GM21360 (cell line): ENCODE measurements at regions not wholly inside any gene's neighbourhood (a gene's known extent, or its start where the extent isn't known, plus 50 kb on each side); places are given as distances from the start of the nearest gene placed in this dataset.
"Not testable (repeated sequence)": the region's sequence is repeated elsewhere in the genome, so short reads cannot be mapped to it uniquely, and the experiment has no call there.

ENCODE experiments used
- ATAC-seq: cut with Tn5 transposase; IDR thresholded peaks from one replicate; pipeline ENCODE4 v1.9.1; 2021; ENCODE audit warnings: mild to moderate bottlenecking, moderate library complexity; ENCODE audit not compliant: unreplicated experiment

DNA sequence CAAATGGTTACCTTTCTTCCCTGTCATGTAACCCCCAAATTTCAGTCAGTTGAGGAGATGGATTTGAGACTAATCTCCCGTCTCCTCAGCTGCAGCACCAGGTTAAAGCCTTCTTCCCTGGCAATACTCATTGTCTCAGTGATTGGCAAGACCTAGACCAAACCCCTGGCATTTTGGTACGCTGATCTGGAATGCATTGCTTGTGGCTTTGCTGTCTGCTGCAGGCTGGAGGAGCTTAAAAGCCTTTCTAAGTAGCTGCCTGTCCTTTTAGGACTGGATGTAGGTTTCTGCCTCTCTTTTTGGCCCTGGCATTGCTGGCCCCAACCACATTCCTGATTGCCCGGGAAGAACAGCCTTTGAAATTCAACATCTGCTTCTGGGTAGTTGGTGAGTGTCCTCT, 729.6 kb upstream of the GJE1 start:
- ATAC-seq: no peak

DNA sequence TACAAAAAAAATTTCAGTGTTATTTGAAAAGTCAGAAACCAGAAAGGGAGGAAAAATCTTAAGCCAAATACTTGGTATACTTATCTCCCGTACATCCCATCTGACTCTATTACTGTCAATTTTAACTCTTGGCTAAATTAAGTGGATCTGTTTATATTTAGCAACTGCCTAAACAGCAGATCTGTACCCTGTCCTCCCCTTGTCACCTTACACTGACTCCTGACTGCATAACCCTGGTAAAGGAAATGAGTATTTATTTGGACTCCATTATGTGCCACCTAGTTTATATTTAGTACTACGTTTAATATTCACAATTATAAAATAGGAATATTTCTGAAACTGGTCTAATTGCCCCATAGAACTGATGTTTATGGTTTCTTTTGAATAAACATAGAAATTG, 730.2 kb upstream of the GJE1 start:
- ATAC-seq: no peak

DNA sequence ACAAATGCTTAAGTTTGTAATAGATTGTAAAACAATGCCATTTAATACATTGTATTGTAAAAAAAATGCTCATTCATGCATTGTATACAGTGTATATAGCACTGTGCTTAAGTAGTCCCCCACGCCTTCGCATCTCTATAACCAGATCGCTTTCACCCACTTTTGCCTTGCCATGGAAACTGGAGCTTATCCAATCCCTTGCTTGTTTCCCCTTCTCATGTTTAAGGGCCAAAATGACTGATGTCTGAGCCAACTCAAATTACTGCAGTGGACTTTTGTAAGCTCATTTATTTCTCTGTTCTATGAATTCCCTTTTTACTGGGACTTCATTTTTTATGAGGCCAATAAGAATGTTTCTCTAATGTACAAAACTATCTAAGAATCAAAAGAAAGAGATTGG, 730.9 kb upstream of the GJE1 start:
- ATAC-seq: no peak

DNA sequence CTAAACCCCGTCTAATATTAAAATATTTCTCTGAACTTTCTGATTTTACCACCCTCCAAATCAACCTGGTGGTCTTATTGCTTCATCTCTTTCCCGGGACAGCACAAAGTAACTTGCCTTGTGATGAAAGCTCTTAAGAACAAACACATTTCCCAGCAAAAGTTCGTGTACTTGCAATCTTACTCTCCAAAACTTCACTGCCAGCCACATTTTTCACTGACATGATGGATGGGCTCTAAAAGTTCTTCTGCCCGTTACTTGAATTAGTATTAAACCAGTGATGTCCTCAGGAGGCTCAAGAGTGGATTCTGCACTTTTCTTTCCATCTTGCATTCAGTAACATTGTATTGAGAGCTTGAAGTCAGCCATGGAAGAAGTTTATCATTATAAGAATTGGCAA, 731.6 kb upstream of the GJE1 start:
- ATAC-seq: no peak

DNA sequence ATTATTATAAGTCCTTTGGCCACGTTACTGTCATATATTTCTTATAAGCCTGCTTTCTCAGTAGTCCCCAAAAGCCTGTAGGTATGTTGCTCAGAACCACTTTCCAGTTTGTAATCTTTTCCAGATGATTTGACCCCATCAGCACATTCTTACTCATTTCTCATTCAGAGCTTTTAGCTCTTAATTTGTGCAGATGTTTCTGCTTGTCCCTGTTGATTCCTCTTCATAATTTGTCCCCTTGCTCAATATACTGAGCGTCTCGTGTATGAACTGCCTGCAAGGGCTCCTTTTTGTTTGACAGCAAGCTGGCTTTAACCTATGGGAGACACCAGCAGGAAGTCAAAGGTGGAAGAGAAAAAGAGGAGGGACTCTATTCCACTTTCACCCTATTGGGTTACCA, 733.8 kb upstream of the GJE1 start:
- ATAC-seq: no peak

DNA sequence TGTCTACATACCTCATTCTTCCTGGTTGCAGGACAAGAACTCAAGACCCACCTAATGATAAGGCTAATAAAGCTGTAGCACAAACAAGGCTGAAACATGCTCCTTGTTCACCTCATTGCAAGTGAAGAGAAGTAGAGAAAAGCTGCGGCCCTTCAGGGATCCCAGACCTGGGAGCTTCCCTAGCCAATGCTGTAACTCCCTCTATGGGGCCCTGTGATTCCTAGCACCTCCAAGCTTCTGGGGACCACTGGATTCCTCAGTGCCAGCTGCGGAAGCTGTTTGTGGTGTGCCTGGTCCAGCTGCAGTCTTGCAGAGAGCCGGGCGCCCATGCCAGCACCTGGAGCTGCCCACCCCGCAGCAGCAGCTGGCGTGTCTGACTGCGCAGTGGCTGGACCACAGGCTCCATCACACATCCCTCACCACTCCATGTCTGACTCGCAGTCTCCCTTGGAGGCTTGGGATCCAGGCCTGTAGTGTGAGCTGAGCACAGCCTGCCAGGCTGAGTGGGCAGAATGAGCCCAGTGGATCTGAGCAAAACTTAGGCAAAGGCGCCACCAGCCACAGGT, 737.2 kb upstream of the GJE1 start:
- no peak for ATAC-seq

DNA sequence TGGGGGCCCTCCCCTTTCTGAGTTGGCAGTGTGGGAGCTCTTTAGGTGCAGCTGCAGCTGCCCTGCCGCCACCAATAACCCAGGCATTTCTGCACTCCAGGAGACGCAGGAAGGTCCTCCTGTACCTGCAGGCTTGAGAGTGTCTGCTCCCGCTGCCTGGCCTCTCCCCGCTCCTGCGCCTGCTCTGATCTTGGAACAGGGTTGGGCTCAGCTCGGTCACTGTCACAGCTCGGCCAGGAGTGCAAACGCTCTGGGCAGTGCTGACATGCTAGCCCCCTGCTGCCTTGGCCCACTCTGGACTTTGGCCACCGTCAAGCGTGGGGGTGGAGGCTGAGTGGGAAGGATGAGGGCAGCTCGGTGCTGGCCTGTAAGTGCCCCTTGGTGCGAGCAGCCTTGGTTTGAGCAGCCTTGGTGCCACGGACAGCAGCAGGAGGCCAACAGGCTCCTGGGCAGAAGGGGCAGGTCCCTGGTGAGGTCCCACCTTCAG, 738.1 kb upstream of the GJE1 start:
- no peak for ATAC-seq

DNA sequence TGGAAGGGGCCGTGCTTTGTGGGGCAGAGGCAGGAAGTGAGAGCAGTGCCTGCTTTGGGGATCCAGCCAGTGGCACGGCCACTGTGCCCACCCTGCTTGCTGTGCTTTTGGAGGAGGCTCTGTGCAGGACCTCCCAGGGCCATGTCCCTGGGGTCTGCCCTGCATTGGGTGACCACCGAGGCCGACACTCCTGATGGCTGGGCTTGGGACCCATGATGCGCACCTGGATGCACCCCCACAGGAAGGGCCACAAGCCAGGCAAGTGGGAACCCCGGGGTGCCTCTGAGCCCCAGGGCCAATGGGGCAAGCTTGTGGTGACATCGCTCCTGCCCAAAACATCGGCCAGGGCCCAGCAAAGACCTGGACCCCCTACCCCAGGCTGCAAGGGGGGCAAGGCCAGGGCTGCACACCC, 738.6 kb upstream of the GJE1 start:
- no peak for ATAC-seq

DNA sequence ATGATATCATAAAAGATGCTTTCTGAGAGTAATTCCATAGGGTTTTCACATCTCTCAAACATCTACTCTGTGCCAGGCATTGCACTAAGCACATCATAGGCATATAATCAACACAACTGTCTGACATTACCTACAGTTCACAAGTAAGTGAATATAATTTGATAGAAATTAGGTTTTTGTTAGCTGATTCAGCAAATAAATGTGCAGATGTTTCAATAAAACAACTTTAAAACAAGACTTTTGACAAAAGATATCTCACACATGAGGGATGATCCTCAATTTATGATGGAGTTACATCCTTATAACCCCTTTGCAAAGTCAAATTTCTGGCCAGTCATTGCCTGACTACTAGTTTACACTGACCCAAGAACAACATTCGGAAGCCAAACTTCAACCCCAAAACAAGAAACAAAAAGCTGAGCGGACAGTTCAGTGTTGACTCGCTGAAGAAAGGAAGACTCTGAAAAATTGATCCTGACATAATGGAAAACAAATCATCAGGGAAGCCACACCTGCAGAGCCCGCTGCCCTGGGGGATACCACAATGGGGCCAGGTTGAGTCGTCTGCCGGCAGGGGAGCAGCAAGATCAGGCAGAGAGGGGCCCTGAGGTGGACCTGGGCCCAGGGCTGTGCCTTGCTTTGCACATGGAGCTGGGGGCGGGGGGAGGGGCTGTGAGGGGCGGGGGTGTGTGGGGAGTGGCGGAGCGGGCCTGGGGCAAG, 739.2 kb upstream of the GJE1 start:
- no peak for ATAC-seq

DNA sequence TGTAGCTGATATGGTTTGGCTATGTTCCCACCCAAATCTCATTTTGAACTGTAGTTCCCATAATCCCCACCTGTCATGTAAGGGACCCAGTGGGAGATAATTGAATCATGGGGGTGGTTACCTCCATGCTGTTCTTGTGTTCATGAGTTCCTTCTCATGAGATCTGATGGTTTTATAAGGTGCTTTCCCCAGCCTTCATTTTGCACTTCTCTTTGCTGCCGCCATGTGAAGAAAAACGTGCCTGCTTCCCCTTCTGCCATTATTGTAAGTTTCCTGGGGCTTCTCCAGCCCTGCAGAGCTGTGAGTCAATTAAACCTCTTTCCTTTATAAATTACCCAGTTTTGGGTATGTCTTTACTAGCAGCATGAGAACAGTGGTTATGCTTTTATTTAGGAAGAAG, 741.6 kb upstream of the GJE1 start:
- ATAC-seq: not testable (repeated sequence)

DNA sequence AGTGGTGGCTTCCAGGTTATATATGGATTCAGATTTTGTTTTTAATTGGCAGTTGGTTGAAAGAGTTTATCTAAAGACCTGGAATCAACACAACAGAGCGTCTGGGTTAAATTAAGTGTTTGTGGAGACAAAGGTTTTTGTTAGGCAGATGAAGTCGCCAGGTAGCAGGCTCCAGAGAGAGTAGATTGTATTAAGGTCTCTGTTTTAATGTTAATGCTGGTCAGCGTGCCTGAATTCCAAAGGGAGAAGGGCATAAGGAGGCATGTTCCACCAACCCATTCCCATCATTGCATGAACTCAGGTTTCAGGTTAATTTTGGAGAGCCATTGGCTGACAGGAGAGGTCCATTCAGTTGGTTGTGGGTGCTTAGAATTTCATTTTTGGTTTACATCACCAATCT, 744.1 kb upstream of the GJE1 start:
- no peak for ATAC-seq

DNA sequence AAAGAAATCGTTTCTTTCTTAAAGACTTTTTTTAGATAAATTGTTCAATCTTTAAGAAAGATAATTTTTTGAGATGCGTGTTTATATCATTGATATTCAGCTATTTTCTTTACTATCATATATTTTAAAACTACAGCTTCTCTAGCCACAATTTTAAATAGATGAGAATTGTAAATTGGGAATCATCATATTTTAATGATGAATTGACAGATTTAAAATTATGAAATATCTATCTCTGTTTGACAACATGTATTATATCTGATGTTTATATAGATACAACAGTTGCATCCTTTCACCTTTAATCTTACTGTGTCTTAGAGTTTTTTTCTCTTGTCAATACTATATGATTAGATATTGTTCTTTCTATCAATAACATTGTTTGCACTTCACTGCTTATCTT, 762.3 kb upstream of the GJE1 start:
- ATAC-seq: no peak

DNA sequence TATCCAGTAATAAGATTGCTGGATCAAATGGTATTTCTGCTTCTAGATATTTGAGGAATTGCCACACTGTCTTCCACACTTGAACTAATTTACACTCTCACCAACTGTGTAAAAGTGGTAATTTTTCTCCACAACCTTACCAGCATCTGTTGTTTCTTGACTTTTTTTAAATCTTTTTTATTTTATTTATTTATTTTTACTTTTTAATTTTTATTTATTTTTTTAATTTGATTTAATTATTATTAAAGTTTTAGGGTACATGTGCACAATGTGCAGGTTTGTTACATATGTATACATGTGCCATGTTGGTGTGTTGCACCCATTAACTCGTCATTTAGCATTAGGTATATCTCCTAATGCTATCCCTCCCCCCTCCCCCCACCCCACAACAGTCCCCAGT, 765.9 kb upstream of the GJE1 start:
- ATAC-seq: not testable (repeated sequence)

DNA sequence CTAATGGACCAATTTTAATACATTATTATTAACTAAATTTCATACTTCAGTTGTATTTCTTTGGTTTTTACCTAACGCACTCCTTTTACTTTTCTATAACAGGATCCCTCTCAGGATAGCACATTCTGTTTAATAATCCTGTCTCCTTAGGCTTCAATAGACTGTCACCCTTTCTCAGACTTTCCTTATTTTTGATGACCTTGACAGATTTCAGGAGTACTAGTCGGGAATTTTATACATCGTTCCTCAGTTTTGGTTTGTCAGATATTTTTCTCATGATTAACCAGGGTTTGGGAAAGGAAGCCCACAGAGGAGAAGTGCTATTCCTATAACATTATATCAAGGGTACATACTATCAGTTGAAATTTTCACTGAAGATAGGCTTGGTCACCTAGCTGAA, 768.0 kb upstream of the GJE1 start:
- ATAC-seq: no peak

DNA sequence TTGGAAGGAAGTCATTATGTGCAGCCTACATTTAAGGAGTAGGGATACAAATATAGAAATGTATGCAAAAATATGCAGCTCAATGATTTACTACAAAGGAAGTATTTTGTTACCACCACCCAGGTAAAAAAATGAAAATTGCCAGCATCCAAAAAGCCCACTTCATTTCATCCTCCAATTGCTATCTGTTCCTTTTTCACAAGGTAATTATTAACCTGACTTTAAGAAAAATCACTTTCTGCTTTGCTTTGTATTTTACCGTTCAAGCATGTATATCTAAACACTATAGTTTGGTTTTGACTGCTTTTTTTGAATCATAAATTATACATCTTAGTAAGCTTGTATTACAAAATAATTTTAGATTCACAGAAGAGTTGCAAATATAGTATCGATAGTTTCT, 768.5 kb upstream of the GJE1 start:
- no peak for ATAC-seq

DNA sequence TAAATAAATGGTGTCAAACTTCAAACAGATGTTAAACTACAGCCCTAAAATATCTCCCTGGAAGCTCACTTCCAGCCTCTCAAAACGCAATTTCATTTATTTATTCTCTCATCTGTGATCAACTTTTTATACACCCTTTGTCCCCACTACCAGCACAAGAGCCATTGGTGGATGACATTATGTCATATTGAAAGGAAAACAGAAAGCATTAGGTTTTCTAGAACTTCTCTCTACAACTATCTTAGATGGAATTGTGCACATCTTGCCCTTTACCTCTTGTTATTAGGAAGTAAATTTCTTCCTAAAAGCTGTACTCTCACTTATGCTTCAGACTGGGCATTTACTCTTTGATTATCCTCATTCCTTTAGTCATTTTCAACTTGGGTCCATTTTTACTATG, 771.2 kb upstream of the GJE1 start:
- no peak for ATAC-seq

DNA sequence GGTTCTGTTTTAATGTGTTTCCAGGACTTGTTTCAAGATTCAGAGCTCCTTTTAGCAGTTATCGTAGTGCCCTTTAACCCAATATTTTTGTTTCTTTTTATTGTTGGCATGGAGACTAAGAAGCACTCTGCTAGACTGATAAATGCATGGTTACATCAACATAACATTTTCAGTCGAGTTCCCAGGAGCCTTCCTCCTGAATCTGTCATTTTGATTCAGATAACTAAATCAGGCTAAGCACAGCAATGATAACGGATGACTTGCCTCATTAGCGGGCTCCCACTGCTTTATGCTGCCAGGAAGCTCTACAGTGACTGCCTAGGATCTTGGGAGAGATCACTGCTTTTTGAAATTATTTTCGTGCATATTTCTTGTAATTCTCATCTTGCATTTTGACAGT, 772.8 kb upstream of the GJE1 start:
- no peak for ATAC-seq

DNA sequence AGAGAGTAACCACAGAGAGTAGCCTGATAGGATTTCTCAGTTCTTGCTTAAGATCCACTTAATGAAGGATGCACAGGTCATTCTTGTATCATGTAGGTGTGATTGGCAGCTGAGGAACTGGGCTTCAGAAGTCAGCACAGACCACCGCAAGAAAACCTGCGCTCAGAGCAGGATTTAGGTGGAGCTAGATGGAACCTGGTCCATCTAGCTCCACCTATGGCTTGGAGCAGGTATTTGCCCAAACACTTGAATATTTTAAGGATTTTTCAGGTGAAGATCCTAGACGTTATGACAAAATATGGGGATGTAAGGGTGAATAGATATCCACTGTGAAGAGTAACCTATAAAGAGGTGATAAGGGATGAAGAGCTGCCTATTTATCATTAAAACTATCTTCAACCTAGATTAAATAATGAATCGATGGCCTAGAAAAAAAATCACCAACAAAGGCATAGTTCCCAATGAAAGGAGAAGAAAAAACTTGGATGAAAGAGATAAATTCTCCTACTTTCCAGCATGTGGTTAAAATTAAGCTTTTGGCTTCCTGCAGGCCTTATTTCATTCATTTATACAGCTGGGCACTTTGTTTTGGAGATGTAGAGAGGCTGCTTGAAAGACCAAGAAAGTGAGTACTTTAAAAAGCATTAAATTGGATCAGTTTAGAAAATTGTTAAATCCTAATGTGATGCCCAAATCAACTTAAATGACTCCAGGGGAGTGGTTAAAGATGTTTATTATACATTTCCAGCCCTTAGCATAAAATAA, 778.4 kb upstream of the GJE1 start:
- no peak for ATAC-seq

DNA sequence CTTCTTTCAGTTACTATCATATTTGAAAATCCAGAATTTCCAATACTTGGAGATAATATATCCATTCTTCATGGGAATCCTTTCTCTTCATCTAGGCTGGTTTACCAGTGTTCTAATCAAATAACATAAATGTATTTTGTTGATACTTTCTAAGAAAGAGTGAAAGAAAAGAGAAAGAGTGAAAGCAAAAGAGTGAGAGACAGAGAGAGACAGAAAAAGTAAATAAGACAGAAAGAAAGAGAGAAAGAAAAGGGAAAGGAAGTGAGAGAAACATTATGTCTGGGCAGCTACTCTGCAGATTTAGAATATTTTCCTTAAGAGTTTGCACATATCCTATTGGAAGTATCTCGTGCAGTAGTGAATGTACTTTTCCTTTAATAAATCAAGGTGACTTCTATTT, 781.0 kb upstream of the GJE1 start:
- ATAC-seq: no peak

DNA sequence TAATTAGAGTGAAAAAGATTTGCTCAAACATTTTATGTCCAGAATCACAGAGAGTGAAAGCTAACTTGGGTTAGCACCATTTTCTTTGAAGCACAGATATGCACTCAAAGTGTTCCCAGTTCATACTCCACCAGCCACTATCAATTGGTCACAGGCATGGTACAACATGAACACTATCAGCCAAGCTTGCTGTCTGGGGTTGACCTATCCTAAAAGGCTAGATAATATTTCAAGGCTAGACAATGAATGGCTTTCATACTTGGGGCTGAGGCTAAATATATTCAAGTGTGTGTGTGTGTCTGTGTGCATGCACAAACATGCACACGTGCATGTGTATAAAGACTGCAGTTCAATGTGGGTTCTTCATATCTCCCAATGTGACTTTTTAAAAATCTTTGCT, 783.0 kb upstream of the GJE1 start:
- ATAC-seq: no peak

DNA sequence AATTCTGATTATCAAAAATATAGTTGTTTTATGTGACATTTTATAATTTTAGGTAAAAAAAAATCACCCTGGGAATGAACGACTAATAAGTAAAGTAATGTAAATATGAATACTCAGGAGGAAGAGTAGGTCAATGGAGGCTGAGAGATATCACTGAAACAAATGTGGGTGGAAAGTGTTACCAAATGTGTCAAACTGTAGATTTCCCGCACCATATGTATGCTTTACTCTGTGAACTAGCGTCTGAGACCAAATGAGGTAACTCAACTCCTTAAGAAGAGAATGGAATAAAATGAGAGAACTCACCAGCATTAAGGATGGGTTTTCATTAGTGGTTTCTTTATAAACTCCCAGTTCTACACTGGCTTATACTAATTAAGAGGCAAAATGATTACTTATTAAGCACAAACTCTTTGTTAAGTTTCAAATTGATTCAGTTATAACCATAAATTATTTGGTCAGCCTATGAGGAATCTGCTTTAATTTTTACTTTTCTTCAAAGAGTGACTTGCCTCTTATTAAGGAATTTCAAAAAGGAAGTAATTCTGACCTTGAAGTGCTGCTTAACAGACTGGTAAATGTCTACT, 784.7 kb upstream of the GJE1 start:
- no peak for ATAC-seq

DNA sequence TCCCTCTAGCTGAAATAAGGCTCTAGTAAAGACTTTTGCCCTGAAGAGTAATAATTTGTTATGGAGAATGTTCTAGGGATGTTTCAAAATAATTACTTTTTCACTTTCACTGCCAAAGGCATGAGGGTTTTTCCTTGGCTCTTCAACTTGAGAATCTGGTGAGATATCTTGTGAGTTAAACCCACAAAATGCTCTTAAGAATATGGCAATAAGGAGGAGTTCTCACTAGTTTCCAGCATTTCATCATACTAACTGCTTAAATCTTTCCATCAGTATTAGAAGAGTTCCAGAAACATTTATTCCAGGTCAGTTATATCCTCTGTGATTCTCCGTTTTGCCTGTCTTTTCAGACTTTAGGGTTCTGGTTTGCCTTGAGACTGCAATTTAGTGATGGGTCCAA, 785.6 kb upstream of the GJE1 start:
- no peak for ATAC-seq
